SK-N-SH (cell line): ENCODE measurements at regions not wholly inside any gene's neighbourhood (a gene's known extent, or its start where the extent isn't known, plus 50 kb on each side); places are given as distances from the start of the nearest gene placed in this dataset.

Source experiments
- CTCF ChIA-PET: fragments of 300-600, 350-600 bp; formaldehyde crosslinking; extraction: SDS; loops from one replicate; lab custom pipeline; 2021; lab: Yijun Ruan, JAX
- POLR2A ChIA-PET: fragments of 350-600 bp; sonication (Branson Sonifier 250); formaldehyde crosslinking; extraction: SDS; loops from one replicate; lab custom pipeline; 2020; ENCODE audit warnings: antibody characterized with exemption, inconsistent platforms; lab: Yijun Ruan, JAX
- DNase-seq: peaks from one replicate; pipeline ENCODE4 v3.0.0; 2012
- H2AFZ ChIP-seq: fragments of 200-600 bp; sonication (generic); 2 replicates; pipeline ENCODE4 v1.8.1; 2016; ENCODE audit warnings: antibody characterized with exemption, mild to moderate bottlenecking, low read depth
- H3F3A ChIP-seq: fragments of 200-600 bp; sonication (generic); replicated peaks from 2 replicates; pipeline ENCODE3; 2016; ENCODE audit warnings: antibody characterized with exemption, mild to moderate bottlenecking; ENCODE audit not compliant: insufficient read depth
- H3K27ac ChIP-seq, 2 experiments: fragments of 200-500 bp in 1 of 2; fragments of 200-600 bp in 1 of 2; sonication (Bioruptor generic) in 1 of 2; sonication (generic), shearing (Covaris generic) in 1 of 2; 2 replicates each; pipeline versions ENCODE4 v1.5.1 to v1.6.1; 2014 to 2016; ENCODE audit warnings: low read depth in 2 of 2, inconsistent platforms in 1 of 2, low read length in 1 of 2, mild to moderate bottlenecking in 1 of 2, mixed read lengths in 1 of 2
- H3K27me3 ChIP-seq: fragments of 200-600 bp; sonication (generic), shearing (Covaris generic); 2 replicates; pipeline ENCODE4 v1.6.1; 2016; ENCODE audit warnings: mixed run types; ENCODE audit not compliant: insufficient read depth
- H3K36me3 ChIP-seq, 2 experiments: fragments of 200-500 bp in 1 of 2; fragments of 200-600 bp in 1 of 2; sonication (Bioruptor generic) in 1 of 2; sonication (generic) in 1 of 2; replicated peaks in 1 of 2; 2 replicates each; pipeline versions ENCODE3 to v1.5.1; 2014 to 2016; ENCODE audit warnings: low read length in 1 of 2, mild to moderate bottlenecking in 1 of 2; ENCODE audit not compliant: insufficient read depth in 2 of 2, control insufficient read depth in 1 of 2
- H3K4me1 ChIP-seq, 2 experiments: fragments of 200-500 bp in 1 of 2; fragments of 200-600 bp in 1 of 2; sonication (Bioruptor generic) in 1 of 2; sonication (generic), shearing (Covaris generic) in 1 of 2; 2 replicates each; pipeline versions ENCODE4 v1.5.1 to v1.6.1; 2014 to 2016; ENCODE audit warnings: low read depth in 1 of 2, low read length in 1 of 2, mixed run types in 1 of 2; ENCODE audit not compliant: insufficient read depth in 2 of 2, control insufficient read depth in 1 of 2
- H3K4me2 ChIP-seq: fragments of 200-600 bp; sonication (generic), shearing (Covaris generic); 2 replicates; pipeline ENCODE4 v1.6.1; 2017; ENCODE audit warnings: mixed run types
- H3K4me3 ChIP-seq, 2 experiments: fragments of 200-500 bp in 1 of 2; fragments of 200-600 bp in 1 of 2; sonication (Bioruptor generic) in 1 of 2; sonication (generic), shearing (Covaris generic) in 1 of 2; 2 replicates each; pipeline versions ENCODE4 v1.5.1 to v1.8.1; 2014 to 2016; ENCODE audit warnings: low read depth in 2 of 2, inconsistent platforms in 1 of 2, low read length in 1 of 2, mild to moderate bottlenecking in 1 of 2, mixed read lengths in 1 of 2, moderate library complexity in 1 of 2
- H3K79me2 ChIP-seq: fragments of 200-600 bp; sonication (generic); 2 replicates; pipeline ENCODE4 v1.8.1; 2017; ENCODE audit warnings: mild to moderate bottlenecking; ENCODE audit not compliant: insufficient read depth
- H3K9ac ChIP-seq: fragments of 200-600 bp; sonication (generic); 2 replicates; pipeline ENCODE4 v1.6.1; 2017; ENCODE audit warnings: mixed run types
- H3K9me2 ChIP-seq: fragments of 200-600 bp; sonication (generic); 2 replicates; pipeline ENCODE4 v1.6.1; 2017; ENCODE audit warnings: mixed run types
- H3K9me3 ChIP-seq: fragments of 200-600 bp; sonication (generic); 2 replicates; pipeline ENCODE4 v1.6.1; 2017; ENCODE audit warnings: mixed run types, mild to moderate bottlenecking, moderate library complexity
- H4K20me1 ChIP-seq: fragments of 200-600 bp; sonication (generic); 2 replicates; pipeline ENCODE4 v1.6.1; 2017; ENCODE audit warnings: mild to moderate bottlenecking, mixed run types; ENCODE audit not compliant: insufficient read depth
- CHD2 ChIP-seq: fragments of 150-350 bp; IDR thresholded peaks from 2 replicates; pipeline ENCODE4 v1.6.1; 2018; ENCODE audit warnings: low read length; ENCODE audit not compliant: partially characterized antibody
- EP300 ChIP-seq, 2 experiments: IDR thresholded peaks; 2 replicates each; pipeline versions ENCODE4 v1.4.0 to v1.6.1; 2012; ENCODE audit warnings: borderline replicate concordance in 1 of 2, low read depth in 1 of 2, low read length in 1 of 2
- EZH2phosphoT487 ChIP-seq: fragments of 200-600 bp; sonication (generic); IDR thresholded peaks from 2 replicates; pipeline ENCODE4 v1.6.1; 2017; ENCODE audit warnings: low read depth, mixed run types, mild to moderate bottlenecking, antibody characterized with exemption, moderate library complexity, borderline replicate concordance
- FOSL2 ChIP-seq: IDR thresholded peaks from 2 replicates; pipeline ENCODE4 v1.4.0; 2012; ENCODE audit warnings: low read depth, mild to moderate bottlenecking, moderate library complexity, borderline replicate concordance
- MXI1 ChIP-seq: IDR thresholded peaks from 2 replicates; pipeline ENCODE4 v1.6.1; 2012; ENCODE audit warnings: mild to moderate bottlenecking, low read depth, low read length, improper control_type of control experiment
- NFIC ChIP-seq: IDR thresholded peaks from 2 replicates; pipeline ENCODE4 v1.4.0; 2012; ENCODE audit warnings: borderline replicate concordance
- NRF1 ChIP-seq: IDR thresholded peaks from 2 replicates; pipeline ENCODE4 v1.6.1; 2012; ENCODE audit warnings: low read depth, mild to moderate bottlenecking, low read length
- RAD21 ChIP-seq: IDR thresholded peaks from 2 replicates; pipeline ENCODE4 v1.6.1; 2012; ENCODE audit warnings: mild to moderate bottlenecking, low read length
- RCOR1 ChIP-seq: fragments of 150-350 bp; IDR thresholded peaks from 2 replicates; pipeline ENCODE4 v1.6.1; 2017; ENCODE audit warnings: antibody characterized with exemption, low read length
- RXRA ChIP-seq: IDR thresholded peaks from 2 replicates; pipeline ENCODE4 v1.4.0; 2012; ENCODE audit warnings: low read depth, mild to moderate bottlenecking, borderline replicate concordance
- SMC3 ChIP-seq: IDR thresholded peaks from 2 replicates; pipeline ENCODE4 v1.6.1; 2012; ENCODE audit warnings: low read depth, low read length, improper control_type of control experiment
- WGBS: methylation state at CpG from one replicate; pipeline ENCODE4 v1.1.6; 2017; ENCODE audit warnings: low lambda C conversion rate; 5-methylcytosine and 5-hydroxymethylcytosine counted together
- TF ChIP-seq, protein P1 (sequence below): fragments of 200-600 bp; sonication (generic); IDR thresholded peaks from 2 replicates; pipeline ENCODE4 v1.6.1; 2017; ENCODE audit warnings: antibody characterized with exemption, mild to moderate bottlenecking, moderate library complexity
- TF ChIP-seq, protein P2 (sequence below): IDR thresholded peaks from 2 replicates; pipeline ENCODE4 v1.4.0; 2012; ENCODE audit warnings: low read depth, borderline replicate concordance
- TF ChIP-seq, protein P3 (sequence below): fragments of 150-350 bp; IDR thresholded peaks from 2 replicates; pipeline ENCODE4 v1.6.1; 2016; ENCODE audit warnings: mild to moderate bottlenecking, low read depth, low read length
- TF ChIP-seq, protein P4 (sequence below): IDR thresholded peaks from 2 replicates; pipeline ENCODE4 v1.4.0; 2012; ENCODE audit warnings: low read depth, borderline replicate concordance

DNA sequence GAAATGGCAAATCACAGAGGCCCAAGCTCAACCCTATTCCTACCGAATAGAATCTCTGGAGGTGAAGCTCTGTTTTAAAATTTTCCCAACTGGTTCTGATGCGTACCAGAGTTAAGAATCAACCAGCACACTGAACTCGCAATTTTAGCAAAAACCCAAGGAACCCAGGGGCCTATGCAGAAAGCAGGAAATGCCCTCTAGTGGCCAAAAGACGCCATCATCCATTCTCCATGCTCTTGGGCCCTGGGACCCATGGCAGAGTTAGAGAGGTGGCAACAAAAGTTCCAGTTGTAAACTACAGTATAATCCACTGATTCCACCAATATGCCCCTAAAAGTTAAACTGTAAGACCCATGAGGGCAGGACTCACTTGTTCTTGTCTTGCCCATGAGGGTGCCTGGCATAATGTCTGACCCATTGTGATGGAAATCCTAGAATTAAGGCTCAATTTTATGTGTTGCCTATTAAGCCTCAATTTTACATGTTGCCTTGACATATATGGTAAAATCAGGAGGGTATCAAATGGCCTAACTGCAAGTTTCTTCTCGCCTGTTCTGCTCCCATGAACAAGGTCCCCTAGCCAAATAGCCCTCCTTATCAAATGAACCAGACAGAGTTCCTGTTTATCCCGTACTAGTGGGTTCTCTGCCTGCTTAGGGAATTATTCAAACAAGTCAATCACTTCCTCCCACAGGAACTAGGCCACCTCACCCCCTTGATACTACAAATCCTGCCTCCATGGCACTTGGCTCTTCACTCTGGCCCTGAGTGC, 137.5 kb upstream of the CPM start:
- ChIA-PET POLR2A (no interaction called here), CTCF (interaction anchor here (0.6 to 2.3 kb wide), 31 partner anchors 8 to 263 kb away, joined by 3 to 12 read pairs (median 4); partner anchors contain the start of gene MDM2)
- Histone ChIP-seq H3K4me3 (no peak overlapping the region; a peak in 1 of 4 replicates), H3K9me2 (no peaks in the 10 kb centered on the region), H4K20me1 (no peaks in the 10 kb centered on the region), H3K36me3 (no peaks in the 10 kb centered on the region), H3K9ac (no peak overlapping the region), H3F3A (peaks cover 6% of the 10 kb centered on the region), H2AFZ (peak overlapping the region; percentile 30; the same call in 1 of the 2 replicates), H3K27me3 (no peaks in the 10 kb centered on the region), H3K4me2 (no peak overlapping the region), H3K4me1 (no peaks in the 10 kb centered on the region; a peak in 1 of 4 replicates), H3K27ac (no peak overlapping the region), H3K9me3 (no peaks in the 10 kb centered on the region), H3K79me2 (no peaks in the 10 kb centered on the region)
- 21% methylated on average over 6 of the region's 6 CpGs for WGBS
- TF ChIP-seq RCOR1 (no peak), RAD21 (peak; percentile 82), CHD2 (no peak), RXRA (no peak), SMC3 (peak; percentile 90)
- TF ChIP-seq, protein P1, sequence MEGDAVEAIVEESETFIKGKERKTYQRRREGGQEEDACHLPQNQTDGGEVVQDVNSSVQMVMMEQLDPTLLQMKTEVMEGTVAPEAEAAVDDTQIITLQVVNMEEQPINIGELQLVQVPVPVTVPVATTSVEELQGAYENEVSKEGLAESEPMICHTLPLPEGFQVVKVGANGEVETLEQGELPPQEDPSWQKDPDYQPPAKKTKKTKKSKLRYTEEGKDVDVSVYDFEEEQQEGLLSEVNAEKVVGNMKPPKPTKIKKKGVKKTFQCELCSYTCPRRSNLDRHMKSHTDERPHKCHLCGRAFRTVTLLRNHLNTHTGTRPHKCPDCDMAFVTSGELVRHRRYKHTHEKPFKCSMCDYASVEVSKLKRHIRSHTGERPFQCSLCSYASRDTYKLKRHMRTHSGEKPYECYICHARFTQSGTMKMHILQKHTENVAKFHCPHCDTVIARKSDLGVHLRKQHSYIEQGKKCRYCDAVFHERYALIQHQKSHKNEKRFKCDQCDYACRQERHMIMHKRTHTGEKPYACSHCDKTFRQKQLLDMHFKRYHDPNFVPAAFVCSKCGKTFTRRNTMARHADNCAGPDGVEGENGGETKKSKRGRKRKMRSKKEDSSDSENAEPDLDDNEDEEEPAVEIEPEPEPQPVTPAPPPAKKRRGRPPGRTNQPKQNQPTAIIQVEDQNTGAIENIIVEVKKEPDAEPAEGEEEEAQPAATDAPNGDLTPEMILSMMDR: peak; percentile 92
- TF ChIP-seq, protein P2, sequence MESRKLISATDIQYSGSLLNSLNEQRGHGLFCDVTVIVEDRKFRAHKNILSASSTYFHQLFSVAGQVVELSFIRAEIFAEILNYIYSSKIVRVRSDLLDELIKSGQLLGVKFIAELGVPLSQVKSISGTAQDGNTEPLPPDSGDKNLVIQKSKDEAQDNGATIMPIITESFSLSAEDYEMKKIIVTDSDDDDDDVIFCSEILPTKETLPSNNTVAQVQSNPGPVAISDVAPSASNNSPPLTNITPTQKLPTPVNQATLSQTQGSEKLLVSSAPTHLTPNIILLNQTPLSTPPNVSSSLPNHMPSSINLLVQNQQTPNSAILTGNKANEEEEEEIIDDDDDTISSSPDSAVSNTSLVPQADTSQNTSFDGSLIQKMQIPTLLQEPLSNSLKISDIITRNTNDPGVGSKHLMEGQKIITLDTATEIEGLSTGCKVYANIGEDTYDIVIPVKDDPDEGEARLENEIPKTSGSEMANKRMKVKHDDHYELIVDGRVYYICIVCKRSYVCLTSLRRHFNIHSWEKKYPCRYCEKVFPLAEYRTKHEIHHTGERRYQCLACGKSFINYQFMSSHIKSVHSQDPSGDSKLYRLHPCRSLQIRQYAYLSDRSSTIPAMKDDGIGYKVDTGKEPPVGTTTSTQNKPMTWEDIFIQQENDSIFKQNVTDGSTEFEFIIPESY: no peak
- DNase-seq: peak; percentile 56

DNA sequence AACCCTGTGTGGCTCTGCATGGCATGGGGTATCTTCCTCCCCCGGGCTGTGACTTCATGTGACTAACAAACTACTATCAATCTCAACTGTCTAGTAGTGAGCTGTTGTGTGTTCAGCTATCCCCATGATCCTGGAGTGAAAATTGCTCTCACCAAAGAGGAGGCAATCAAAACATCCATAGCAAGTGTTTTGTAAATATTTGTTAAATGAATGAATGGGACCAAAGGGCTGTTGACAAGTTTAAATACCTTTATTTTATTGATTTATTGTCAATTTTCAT, 138.1 kb upstream of the CPM start:
- Histone ChIP-seq H3K79me2 (no peaks in the 10 kb centered on the region), H3K9me3 (no peaks in the 10 kb centered on the region), H3K4me3 (no peak overlapping the region), H3K4me1 (no peaks in the 10 kb centered on the region; a peak in 1 of 4 replicates), H3K9me2 (no peaks in the 10 kb centered on the region), H4K20me1 (no peaks in the 10 kb centered on the region), H2AFZ (no peak overlapping the region), H3F3A (peaks cover 6% of the 10 kb centered on the region), H3K36me3 (no peaks in the 10 kb centered on the region), H3K9ac (no peak overlapping the region), H3K27ac (no peak overlapping the region), H3K27me3 (no peaks in the 10 kb centered on the region), H3K4me2 (no peak overlapping the region)
- no peak for DNase-seq
- POLR2A ChIA-PET: no interaction called here
- CTCF ChIA-PET: interaction anchor here (1.5 to 1.9 kb wide), 2 partner anchors 11 to 24 kb away, joined by 7 to 12 read pairs; no protein-coding TSS in a partner anchor
- WGBS: 36% methylated on average over 1 of the region's 1 CpG
- no peak for TF ChIP-seq NRF1
- TF ChIP-seq, protein P2: no peak
- TF ChIP-seq, protein P3, sequence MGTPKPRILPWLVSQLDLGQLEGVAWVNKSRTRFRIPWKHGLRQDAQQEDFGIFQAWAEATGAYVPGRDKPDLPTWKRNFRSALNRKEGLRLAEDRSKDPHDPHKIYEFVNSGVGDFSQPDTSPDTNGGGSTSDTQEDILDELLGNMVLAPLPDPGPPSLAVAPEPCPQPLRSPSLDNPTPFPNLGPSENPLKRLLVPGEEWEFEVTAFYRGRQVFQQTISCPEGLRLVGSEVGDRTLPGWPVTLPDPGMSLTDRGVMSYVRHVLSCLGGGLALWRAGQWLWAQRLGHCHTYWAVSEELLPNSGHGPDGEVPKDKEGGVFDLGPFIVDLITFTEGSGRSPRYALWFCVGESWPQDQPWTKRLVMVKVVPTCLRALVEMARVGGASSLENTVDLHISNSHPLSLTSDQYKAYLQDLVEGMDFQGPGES: no peak
- TF ChIP-seq, protein P4, sequence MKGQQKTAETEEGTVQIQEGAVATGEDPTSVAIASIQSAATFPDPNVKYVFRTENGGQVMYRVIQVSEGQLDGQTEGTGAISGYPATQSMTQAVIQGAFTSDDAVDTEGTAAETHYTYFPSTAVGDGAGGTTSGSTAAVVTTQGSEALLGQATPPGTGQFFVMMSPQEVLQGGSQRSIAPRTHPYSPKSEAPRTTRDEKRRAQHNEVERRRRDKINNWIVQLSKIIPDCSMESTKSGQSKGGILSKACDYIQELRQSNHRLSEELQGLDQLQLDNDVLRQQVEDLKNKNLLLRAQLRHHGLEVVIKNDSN: no peak
- TF ChIP-seq FOSL2: no peak
- no peak for TF ChIP-seq EP300 (IDR thresholded peaks at IDR 0.05; ENCODE audit: borderline replicate concordance in 1 of 2, low read depth in 1 of 2, low read length in 1 of 2)
- TF ChIP-seq EZH2phosphoT487: no peak
- TF ChIP-seq NFIC: no peak
- no peak for TF ChIP-seq MXI1
- TF ChIP-seq RXRA: no peak
